Upper lobe of left lung (tissue), 4 donors: ENCODE measurements at regions not wholly inside any gene's neighbourhood (a gene's known extent, or its start where the extent isn't known, plus 50 kb on each side); places are given as distances from the start of the nearest gene placed in this dataset.

Experiments
- POLR2A ChIP-seq, 4 donors: fragments of 450-650 bp; IDR thresholded peaks; one replicate each; pipeline ENCODE4 v1.5.1; 2016 to 2017; ENCODE audit warnings: antibody characterized with exemption in 4 of 4, mild to moderate bottlenecking in 2 of 4
- POLR2AphosphoS5 ChIP-seq, 2 donors: sonication (generic); formaldehyde crosslinking; IDR thresholded peaks; one replicate each; pipeline ENCODE4 v1.5.1; 2017; ENCODE audit warnings: antibody characterized with exemption in 2 of 2
- TF ChIP-seq, protein P1 (sequence below), 6 experiments: fragments of 450-650 bp in 4 of 6; fragments of 200-600 bp in 2 of 6; sonication (generic) in 2 of 6; IDR thresholded peaks; one replicate each; pipeline ENCODE4 v1.5.1; 2016 to 2019; ENCODE audit warnings: antibody characterized with exemption in 6 of 6

DNA sequence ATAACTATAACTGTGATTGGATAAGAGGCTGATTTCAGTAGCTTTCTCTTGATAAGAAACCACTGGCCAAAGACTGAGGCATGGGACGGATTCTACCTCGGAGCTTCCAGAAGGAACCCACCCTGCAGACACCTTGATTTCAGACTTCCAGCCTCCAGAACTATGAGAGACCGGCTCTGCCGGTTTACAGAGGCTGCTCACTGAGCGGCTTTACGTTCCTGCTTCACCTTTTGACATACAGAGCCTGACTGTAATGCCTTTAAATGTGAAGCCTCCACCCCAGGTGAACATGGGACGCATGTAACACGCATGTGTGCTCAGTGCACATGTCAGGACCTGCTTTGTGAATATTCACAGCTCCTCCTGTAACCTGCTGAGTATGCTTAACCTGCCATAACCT, 361.5 kb downstream of the CTTN start:
- TF ChIP-seq, protein P1, sequence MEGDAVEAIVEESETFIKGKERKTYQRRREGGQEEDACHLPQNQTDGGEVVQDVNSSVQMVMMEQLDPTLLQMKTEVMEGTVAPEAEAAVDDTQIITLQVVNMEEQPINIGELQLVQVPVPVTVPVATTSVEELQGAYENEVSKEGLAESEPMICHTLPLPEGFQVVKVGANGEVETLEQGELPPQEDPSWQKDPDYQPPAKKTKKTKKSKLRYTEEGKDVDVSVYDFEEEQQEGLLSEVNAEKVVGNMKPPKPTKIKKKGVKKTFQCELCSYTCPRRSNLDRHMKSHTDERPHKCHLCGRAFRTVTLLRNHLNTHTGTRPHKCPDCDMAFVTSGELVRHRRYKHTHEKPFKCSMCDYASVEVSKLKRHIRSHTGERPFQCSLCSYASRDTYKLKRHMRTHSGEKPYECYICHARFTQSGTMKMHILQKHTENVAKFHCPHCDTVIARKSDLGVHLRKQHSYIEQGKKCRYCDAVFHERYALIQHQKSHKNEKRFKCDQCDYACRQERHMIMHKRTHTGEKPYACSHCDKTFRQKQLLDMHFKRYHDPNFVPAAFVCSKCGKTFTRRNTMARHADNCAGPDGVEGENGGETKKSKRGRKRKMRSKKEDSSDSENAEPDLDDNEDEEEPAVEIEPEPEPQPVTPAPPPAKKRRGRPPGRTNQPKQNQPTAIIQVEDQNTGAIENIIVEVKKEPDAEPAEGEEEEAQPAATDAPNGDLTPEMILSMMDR (IDR thresholded peaks at IDR 0.05) = no peak
- no peak for TF ChIP-seq POLR2A (IDR thresholded peaks at IDR 0.05)
- no peak for TF ChIP-seq POLR2AphosphoS5 (IDR thresholded peaks at IDR 0.05)
